Gastroesophageal sphincter (tissue), 3 donors: ENCODE measurements at regions not wholly inside any gene's neighbourhood (a gene's known extent, or its start where the extent isn't known, plus 50 kb on each side); places are given as distances from the start of the nearest gene placed in this dataset.

ENCODE experiments used
- POLR2A ChIP-seq, 2 donors: fragments of 450-650 bp; IDR thresholded peaks; one replicate each; pipeline ENCODE4 v1.6.1; 2017; ENCODE audit warnings: antibody characterized with exemption in 2 of 2, mild to moderate bottlenecking in 2 of 2, moderate library complexity in 1 of 2
- POLR2AphosphoS5 ChIP-seq: sonication (generic); formaldehyde crosslinking; IDR thresholded peaks from one replicate; pipeline ENCODE4 v1.6.1; 2017; ENCODE audit warnings: antibody characterized with exemption
- TF ChIP-seq, protein P1 (sequence below), 4 experiments: fragments of 200-600 bp in 2 of 4; fragments of 450-650 bp in 2 of 4; sonication (generic) in 1 of 4; IDR thresholded peaks; one replicate each; pipeline ENCODE4 v1.5.1; 2017 to 2019; ENCODE audit warnings: antibody characterized with exemption in 4 of 4, mild to moderate bottlenecking in 2 of 4, moderate library complexity in 2 of 4

DNA sequence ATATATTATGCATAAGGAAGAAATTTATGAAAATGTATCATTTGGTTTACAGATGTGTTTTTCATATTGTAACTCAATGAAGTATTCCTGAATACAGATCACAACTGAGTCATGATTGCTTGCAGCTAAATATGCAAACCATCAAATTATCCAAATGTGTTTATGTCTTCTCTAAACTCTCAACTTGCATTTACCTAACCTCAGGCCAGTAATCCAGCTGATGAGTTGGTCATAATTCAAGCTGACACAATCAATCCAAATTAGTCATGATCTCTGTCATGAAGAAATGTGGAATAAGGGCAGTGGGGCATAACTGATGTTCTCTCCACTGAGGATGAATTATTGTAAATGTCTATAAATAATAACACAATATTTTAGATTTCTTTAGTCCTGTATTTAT lies 104.8 kb upstream of the CNTN1 start:
- TF ChIP-seq POLR2A (IDR thresholded peaks at IDR 0.05) = no peak
- TF ChIP-seq, protein P1, sequence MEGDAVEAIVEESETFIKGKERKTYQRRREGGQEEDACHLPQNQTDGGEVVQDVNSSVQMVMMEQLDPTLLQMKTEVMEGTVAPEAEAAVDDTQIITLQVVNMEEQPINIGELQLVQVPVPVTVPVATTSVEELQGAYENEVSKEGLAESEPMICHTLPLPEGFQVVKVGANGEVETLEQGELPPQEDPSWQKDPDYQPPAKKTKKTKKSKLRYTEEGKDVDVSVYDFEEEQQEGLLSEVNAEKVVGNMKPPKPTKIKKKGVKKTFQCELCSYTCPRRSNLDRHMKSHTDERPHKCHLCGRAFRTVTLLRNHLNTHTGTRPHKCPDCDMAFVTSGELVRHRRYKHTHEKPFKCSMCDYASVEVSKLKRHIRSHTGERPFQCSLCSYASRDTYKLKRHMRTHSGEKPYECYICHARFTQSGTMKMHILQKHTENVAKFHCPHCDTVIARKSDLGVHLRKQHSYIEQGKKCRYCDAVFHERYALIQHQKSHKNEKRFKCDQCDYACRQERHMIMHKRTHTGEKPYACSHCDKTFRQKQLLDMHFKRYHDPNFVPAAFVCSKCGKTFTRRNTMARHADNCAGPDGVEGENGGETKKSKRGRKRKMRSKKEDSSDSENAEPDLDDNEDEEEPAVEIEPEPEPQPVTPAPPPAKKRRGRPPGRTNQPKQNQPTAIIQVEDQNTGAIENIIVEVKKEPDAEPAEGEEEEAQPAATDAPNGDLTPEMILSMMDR (IDR thresholded peaks at IDR 0.05) = no peak
- TF ChIP-seq POLR2AphosphoS5 = no peak
